OCI-LY1 (cell line): ENCODE measurements at regions not wholly inside any gene's neighbourhood (a gene's known extent, or its start where the extent isn't known, plus 50 kb on each side); places are given as distances from the start of the nearest gene placed in this dataset.

Experiments used
- CTCF ChIP-seq: fragments of 200-600 bp; sonication (generic), shearing (Covaris generic); IDR thresholded peaks from 2 replicates; pipeline ENCODE4 v1.5.1; 2017; ENCODE audit warnings: mild to moderate bottlenecking, antibody characterized with exemption, low read length, moderate library complexity, mixed read lengths
- EZH2 ChIP-seq: fragments of 200-600 bp; sonication (generic), shearing (Covaris generic); IDR thresholded peaks from 2 replicates; pipeline ENCODE4 v1.8.0; 2017; ENCODE audit warnings: borderline replicate concordance, mixed run types, mild to moderate bottlenecking, antibody characterized with exemption, low read length, moderate library complexity, mixed read lengths

GRCh38 chr6:163998496-163998895 is 584.0 kb downstream of the QKI start:
- TF ChIP-seq CTCF (no peak), EZH2 (no peak)
